ENCODE measurements at regions not wholly inside any gene's neighbourhood (a gene's known extent, or its start where the extent isn't known, plus 50 kb on each side); places are given as distances from the start of the nearest gene placed in this dataset.
"Not testable (repeated sequence)": the region's sequence is repeated elsewhere in the genome, so short reads cannot be mapped to it uniquely, and the experiment has no call there.

GRCh38 chr4:177259466-177259865 is 50.2 kb upstream of the NEIL3 start:
- not testable (repeated sequence) for TF ChIP-seq CTCF, POLR2A, EP300, POLR2AphosphoS5 (IDR thresholded peaks at IDR 0.05)

All from suprapubic skin (tissue), 4 donors.